Activated B cell treated with CpG ODN at 0.5 μM for 24 hours (primary cell): ENCODE measurements at regions not wholly inside any gene's neighbourhood (a gene's known extent, or its start where the extent isn't known, plus 50 kb on each side); places are given as distances from the start of the nearest gene placed in this dataset.

Experiments
- ATAC-seq: fragments of 200-7000 bp; cut with Tn5 transposase; one replicate; pipeline ENCODE4 v1.10.0; 2021; ENCODE audit warnings: low read depth, mild to moderate bottlenecking, moderate library complexity
- CTCF ChIA-PET: fragments of 350-600 bp; sonication (Branson Sonifier 250); formaldehyde crosslinking; loops from one replicate; lab custom pipeline; 2021; ENCODE audit warnings: antibody characterized with exemption; lab: Charles Lee
- POLR2A ChIA-PET: fragments of 350-600 bp; sonication (Branson Sonifier 250); formaldehyde crosslinking; loops from one replicate; lab custom pipeline; 2021; ENCODE audit warnings: antibody characterized with exemption; lab: Charles Lee
- DNase-seq: peaks from one replicate; pipeline ENCODE4 v3.0.0; 2022
- H3K27ac Mint-ChIP-seq: one replicate; pipeline ENCODE4 v1.8.0; 2020; ENCODE audit warnings: mixed read lengths
- H3K27me3 Mint-ChIP-seq: one replicate; pipeline ENCODE4 v1.8.0; 2021; ENCODE audit warnings: mixed read lengths
- H3K36me3 Mint-ChIP-seq: one replicate; pipeline ENCODE4 v1.8.0; 2021; ENCODE audit warnings: low read depth, mixed read lengths
- H3K4me1 Mint-ChIP-seq: one replicate; pipeline ENCODE4 v1.8.0; 2021; ENCODE audit warnings: mixed read lengths
- H3K4me3 Mint-ChIP-seq: one replicate; pipeline ENCODE4 v1.8.0; 2020; ENCODE audit warnings: mild to moderate bottlenecking, mixed read lengths
- H3K9me3 Mint-ChIP-seq: one replicate; pipeline ENCODE4 v1.8.0; 2020; ENCODE audit warnings: mixed read lengths
- intact Hi-C: fragments of 100-400 bp; cut with micrococcal nuclease; formaldehyde crosslinking; loops from one replicate; pipeline ENCODE4 v1.15.1; 2024
- TF ChIP-seq, protein P1 (sequence below): fragments of 200-600 bp; IDR thresholded peaks from one replicate; pipeline ENCODE4 v1.8.0; 2022; ENCODE audit warnings: antibody characterized with exemption, mild to moderate bottlenecking

GRCh38 chr22:49627217-49628181 is 200.2 kb downstream of the BRD1 start:
- intact Hi-C loops, result no loop called here
- H3K9me3 Mint-ChIP-seq, result no peaks in the 10 kb centered on the region
- ATAC-seq (no peak), DNase-seq (no peak)
- H3K4me3 Mint-ChIP-seq, result no peak overlapping the region
- peaks cover 7% of the 10 kb centered on the region for H3K36me3 Mint-ChIP-seq
- TF ChIP-seq, protein P1, sequence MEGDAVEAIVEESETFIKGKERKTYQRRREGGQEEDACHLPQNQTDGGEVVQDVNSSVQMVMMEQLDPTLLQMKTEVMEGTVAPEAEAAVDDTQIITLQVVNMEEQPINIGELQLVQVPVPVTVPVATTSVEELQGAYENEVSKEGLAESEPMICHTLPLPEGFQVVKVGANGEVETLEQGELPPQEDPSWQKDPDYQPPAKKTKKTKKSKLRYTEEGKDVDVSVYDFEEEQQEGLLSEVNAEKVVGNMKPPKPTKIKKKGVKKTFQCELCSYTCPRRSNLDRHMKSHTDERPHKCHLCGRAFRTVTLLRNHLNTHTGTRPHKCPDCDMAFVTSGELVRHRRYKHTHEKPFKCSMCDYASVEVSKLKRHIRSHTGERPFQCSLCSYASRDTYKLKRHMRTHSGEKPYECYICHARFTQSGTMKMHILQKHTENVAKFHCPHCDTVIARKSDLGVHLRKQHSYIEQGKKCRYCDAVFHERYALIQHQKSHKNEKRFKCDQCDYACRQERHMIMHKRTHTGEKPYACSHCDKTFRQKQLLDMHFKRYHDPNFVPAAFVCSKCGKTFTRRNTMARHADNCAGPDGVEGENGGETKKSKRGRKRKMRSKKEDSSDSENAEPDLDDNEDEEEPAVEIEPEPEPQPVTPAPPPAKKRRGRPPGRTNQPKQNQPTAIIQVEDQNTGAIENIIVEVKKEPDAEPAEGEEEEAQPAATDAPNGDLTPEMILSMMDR, result no peak
- peaks cover under 1% of the 10 kb centered on the region for H3K4me1 Mint-ChIP-seq
- H3K27me3 Mint-ChIP-seq, result no peaks in the 10 kb centered on the region
- CTCF ChIA-PET, result no interaction called here
- POLR2A ChIA-PET, result no interaction called here
- H3K27ac Mint-ChIP-seq, result no peak overlapping the region

GRCh38 chr22:49626361-49627216 is 201.1 kb downstream of the BRD1 start:
- DNase-seq (no peak), ATAC-seq (no peak)
- Mint-ChIP-seq H3K9me3 (no peaks in the 10 kb centered on the region), H3K4me1 (no peaks in the 10 kb centered on the region), H3K27me3 (no peaks in the 10 kb centered on the region), H3K4me3 (no peak overlapping the region), H3K27ac (no peak overlapping the region), H3K36me3 (peaks cover 7% of the 10 kb centered on the region)
- TF ChIP-seq, protein P1, result no peak
- POLR2A ChIA-PET, result no interaction called here
- CTCF ChIA-PET, result no interaction called here
- intact Hi-C loops, result no loop called here

- DNase-seq (no peak), ATAC-seq (no peak)
- no peaks in the 10 kb centered on the region for H3K27me3 Mint-ChIP-seq
- ChIA-PET CTCF (no interaction called here), POLR2A (no interaction called here)
- no peak overlapping the region for H3K27ac Mint-ChIP-seq
- intact Hi-C loops, result no loop called here
- H3K4me1 Mint-ChIP-seq, result no peaks in the 10 kb centered on the region
- peaks cover 13% of the 10 kb centered on the region for H3K36me3 Mint-ChIP-seq
- H3K4me3 Mint-ChIP-seq, result no peak overlapping the region
- TF ChIP-seq, protein P1, result no peak
- no peaks in the 10 kb centered on the region for H3K9me3 Mint-ChIP-seq
Measured at GRCh38 chr22:49624421-49625177, 203.1 kb downstream of the BRD1 start.

- ATAC-seq (no peak), DNase-seq (no peak)
- ChIA-PET CTCF (no interaction called here), POLR2A (no interaction called here)
- H3K27ac Mint-ChIP-seq, result no peak overlapping the region
- TF ChIP-seq, protein P1, result no peak
- no peak overlapping the region for H3K4me3 Mint-ChIP-seq
- intact Hi-C loops, result no loop called here
- H3K27me3 Mint-ChIP-seq, result no peaks in the 10 kb centered on the region
- no peaks in the 10 kb centered on the region for H3K9me3 Mint-ChIP-seq
- no peaks in the 10 kb centered on the region for H3K4me1 Mint-ChIP-seq
- H3K36me3 Mint-ChIP-seq, result peaks cover 11% of the 10 kb centered on the region
Measured at GRCh38 chr22:49623715-49624114, 204.0 kb downstream of the BRD1 start.
